Loucy (cell line): ENCODE measurements at regions not wholly inside any gene's neighbourhood (a gene's known extent, or its start where the extent isn't known, plus 50 kb on each side); places are given as distances from the start of the nearest gene placed in this dataset.

ENCODE experiments used
- EZH2phosphoT487 ChIP-seq: fragments of 200-600 bp; IDR thresholded peaks from 2 replicates; pipeline ENCODE4 v1.6.1; 2018; ENCODE audit warnings: antibody characterized with exemption, mild to moderate bottlenecking, moderate library complexity, borderline replicate concordance
- TF ChIP-seq, protein P1 (sequence below): fragments of 200-600 bp; sonication (generic); conservative IDR thresholded peaks from 2 replicates; pipeline ENCODE4 v1.5.1; 2014; ENCODE audit warnings: mild to moderate bottlenecking, antibody characterized with exemption, low read length

DNA sequence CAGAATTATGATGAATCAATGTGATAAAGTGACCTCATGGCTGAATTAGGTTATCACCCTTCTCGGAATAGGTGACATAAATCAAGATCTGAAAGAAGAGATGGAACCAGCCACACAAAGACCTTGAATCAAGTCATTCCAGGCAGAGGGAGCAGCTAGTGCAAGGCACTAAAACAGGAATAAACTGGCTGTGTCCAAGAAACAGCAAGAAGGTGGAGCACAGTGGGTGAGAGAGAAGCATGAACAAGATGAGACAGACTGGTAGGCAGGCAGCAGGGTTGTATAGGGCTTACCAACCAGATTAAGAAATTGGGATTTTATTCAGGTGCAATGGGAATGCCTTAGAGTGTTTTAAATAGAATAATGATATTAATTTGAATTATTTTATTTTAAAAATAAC, 470.3 kb downstream of the PCDH20 start:
- TF ChIP-seq, protein P1, sequence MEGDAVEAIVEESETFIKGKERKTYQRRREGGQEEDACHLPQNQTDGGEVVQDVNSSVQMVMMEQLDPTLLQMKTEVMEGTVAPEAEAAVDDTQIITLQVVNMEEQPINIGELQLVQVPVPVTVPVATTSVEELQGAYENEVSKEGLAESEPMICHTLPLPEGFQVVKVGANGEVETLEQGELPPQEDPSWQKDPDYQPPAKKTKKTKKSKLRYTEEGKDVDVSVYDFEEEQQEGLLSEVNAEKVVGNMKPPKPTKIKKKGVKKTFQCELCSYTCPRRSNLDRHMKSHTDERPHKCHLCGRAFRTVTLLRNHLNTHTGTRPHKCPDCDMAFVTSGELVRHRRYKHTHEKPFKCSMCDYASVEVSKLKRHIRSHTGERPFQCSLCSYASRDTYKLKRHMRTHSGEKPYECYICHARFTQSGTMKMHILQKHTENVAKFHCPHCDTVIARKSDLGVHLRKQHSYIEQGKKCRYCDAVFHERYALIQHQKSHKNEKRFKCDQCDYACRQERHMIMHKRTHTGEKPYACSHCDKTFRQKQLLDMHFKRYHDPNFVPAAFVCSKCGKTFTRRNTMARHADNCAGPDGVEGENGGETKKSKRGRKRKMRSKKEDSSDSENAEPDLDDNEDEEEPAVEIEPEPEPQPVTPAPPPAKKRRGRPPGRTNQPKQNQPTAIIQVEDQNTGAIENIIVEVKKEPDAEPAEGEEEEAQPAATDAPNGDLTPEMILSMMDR = no peak
- no peak for TF ChIP-seq EZH2phosphoT487
